Naive thymus-derived CD4-positive, alpha-beta T cell (primary cell): ENCODE measurements at regions not wholly inside any gene's neighbourhood (a gene's known extent, or its start where the extent isn't known, plus 50 kb on each side); places are given as distances from the start of the nearest gene placed in this dataset.
"Not testable (repeated sequence)": the region's sequence is repeated elsewhere in the genome, so short reads cannot be mapped to it uniquely, and the experiment has no call there.

ENCODE experiments used
- ATAC-seq: fragments of 150-1000 bp; cut with Tn5 transposase; 2 replicates; pipeline ENCODE4 v1.10.0; 2021; ENCODE audit warnings: mild to moderate bottlenecking, moderate library complexity
- CTCF ChIA-PET: fragments of 350-600 bp; sonication (Branson Sonifier 250); formaldehyde crosslinking; loops from one replicate; lab custom pipeline; 2021; ENCODE audit warnings: antibody characterized with exemption; lab: Charles Lee
- POLR2A ChIA-PET: fragments of 350-600 bp; sonication (Branson Sonifier 250); formaldehyde crosslinking; loops from one replicate; lab custom pipeline; 2021; ENCODE audit warnings: antibody characterized with exemption, inconsistent platforms; lab: Charles Lee
- DNase-seq, 9 donors: peaks; one replicate each; pipeline versions ENCODE4 v3.0.0 to v3.0.0-alpha.2; 2020 to 2022; ENCODE audit warnings: mixed read lengths in 1 of 9
- H3K27ac ChIP-seq: one replicate; pipeline ENCODE4 v1.7.0; 2013; ENCODE audit warnings: mild to moderate bottlenecking, low read depth, low read length, moderate library complexity
- H3K27me3 ChIP-seq, 2 donors: one replicate each; pipeline ENCODE4 v1.7.0; 2013; ENCODE audit warnings: low read length in 2 of 2, mild to moderate bottlenecking in 2 of 2, moderate library complexity in 2 of 2; ENCODE audit not compliant: control insufficient read depth in 2 of 2, insufficient read depth in 2 of 2
- H3K36me3 ChIP-seq, 3 experiments: 1 replicate in 2 of 3; 2 replicates in 1 of 3; pipeline ENCODE4 v1.7.0; 2013; ENCODE audit warnings: low read length in 3 of 3, mild to moderate bottlenecking in 3 of 3, moderate library complexity in 1 of 3; ENCODE audit not compliant: insufficient read depth in 3 of 3, control insufficient read depth in 2 of 3
- H3K4me1 ChIP-seq, 2 donors: one replicate each; pipeline ENCODE4 v1.7.0; 2013; ENCODE audit warnings: low read length in 2 of 2, mild to moderate bottlenecking in 2 of 2, moderate library complexity in 1 of 2; ENCODE audit not compliant: control insufficient read depth in 2 of 2, insufficient read depth in 2 of 2
- H3K4me3 ChIP-seq: 2 replicates; pipeline ENCODE4 v1.7.0; 2013; ENCODE audit warnings: mild to moderate bottlenecking, low read length
- H3K9me3 ChIP-seq, 3 experiments: 1 replicate in 2 of 3; 2 replicates in 1 of 3; pipeline ENCODE4 v1.7.0; 2013; ENCODE audit warnings: low read length in 3 of 3; ENCODE audit not compliant: control insufficient read depth in 2 of 3
- H3K27ac Mint-ChIP-seq, 9 donors: one replicate each; pipeline ENCODE4 v1.8.0; 2020 to 2022; ENCODE audit warnings: mixed read lengths in 9 of 9, mild to moderate bottlenecking in 8 of 9, moderate library complexity in 5 of 9, inconsistent platforms in 2 of 9
- H3K27me3 Mint-ChIP-seq, 5 donors: one replicate each; pipeline ENCODE4 v1.8.0; 2021 to 2022; ENCODE audit warnings: mixed read lengths in 5 of 5, mild to moderate bottlenecking in 1 of 5
- H3K36me3 Mint-ChIP-seq, 5 donors: one replicate each; pipeline ENCODE4 v1.8.0; 2020 to 2022; ENCODE audit warnings: mixed read lengths in 5 of 5, mild to moderate bottlenecking in 3 of 5, inconsistent platforms in 1 of 5
- H3K4me1 Mint-ChIP-seq, 7 donors: one replicate each; pipeline ENCODE4 v1.8.0; 2020 to 2022; ENCODE audit warnings: mixed read lengths in 7 of 7, mild to moderate bottlenecking in 3 of 7, inconsistent platforms in 1 of 7
- H3K4me3 Mint-ChIP-seq, 10 donors: one replicate each; pipeline ENCODE4 v1.8.0; 2020 to 2022; ENCODE audit warnings: mild to moderate bottlenecking in 10 of 10, mixed read lengths in 10 of 10, moderate library complexity in 6 of 10, inconsistent platforms in 2 of 10
- H3K9me3 Mint-ChIP-seq, 11 donors: one replicate each; pipeline ENCODE4 v1.8.0; 2020 to 2022; ENCODE audit warnings: mixed read lengths in 11 of 11, mild to moderate bottlenecking in 4 of 11, inconsistent platforms in 1 of 11, moderate library complexity in 1 of 11
- intact Hi-C, 2 donors: fragments of 100-400 bp; cut with micrococcal nuclease; formaldehyde crosslinking; loops; one replicate each; pipeline ENCODE4 v1.15.1; 2023

DNA sequence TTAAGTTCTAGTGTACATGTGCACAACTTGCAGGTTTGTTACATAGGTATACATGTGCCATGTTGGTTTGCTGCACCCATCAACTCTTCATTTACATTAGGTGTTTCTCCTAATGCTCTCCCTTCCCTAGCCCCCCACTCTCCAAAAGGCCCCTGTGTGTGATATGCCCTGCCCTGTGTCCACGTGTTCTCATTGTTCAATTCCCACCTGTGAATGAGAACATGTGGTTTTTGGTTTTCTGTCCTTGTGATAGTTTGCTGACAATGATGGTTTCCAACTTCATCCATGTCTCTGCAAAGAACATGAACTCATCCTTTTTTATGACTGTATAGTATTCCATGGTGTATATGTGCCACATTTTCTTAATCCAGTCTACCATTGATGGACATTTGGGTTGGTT lies 189.5 kb upstream of the TMEFF2 start:
- CTCF ChIA-PET, H3K4me1 Mint-ChIP-seq, intact Hi-C loops, H3K27me3 ChIP-seq, H3K4me3 Mint-ChIP-seq, POLR2A ChIA-PET, H3K27me3 Mint-ChIP-seq, H3K9me3 ChIP-seq, H3K27ac Mint-ChIP-seq, DNase-seq, H3K4me1 ChIP-seq, H3K4me3 ChIP-seq, ATAC-seq, H3K27ac ChIP-seq, H3K36me3 Mint-ChIP-seq, H3K36me3 ChIP-seq: not testable (repeated sequence)
- H3K9me3 Mint-ChIP-seq = peaks cover 0 to 20% (median 8%) of the 10 kb centered on the region in 11 donors

DNA sequence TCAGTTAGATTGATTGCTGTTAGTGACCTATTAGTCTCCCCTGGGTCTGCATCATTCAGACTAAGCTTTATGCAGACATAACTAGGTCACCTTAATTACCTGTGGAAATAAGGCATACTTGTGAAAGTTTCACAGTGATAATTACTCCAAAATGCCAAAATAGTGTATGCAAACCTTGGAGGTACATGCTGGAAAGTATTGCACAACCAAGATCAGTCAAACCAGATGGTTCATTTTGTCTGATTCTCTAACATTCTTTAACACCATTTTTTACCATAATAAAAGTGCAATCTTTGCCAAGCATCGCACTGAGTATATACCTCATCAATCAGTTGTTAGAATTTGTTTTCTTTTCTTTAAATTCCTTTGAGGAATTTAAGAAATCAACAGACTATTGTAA lies 186.3 kb upstream of the TMEFF2 start:
- intact Hi-C loops = no loop called here
- H3K27me3 ChIP-seq = no peaks in the 10 kb centered on the region
- no peak overlapping the region for H3K27ac ChIP-seq
- Mint-ChIP-seq H3K27ac (no peak overlapping the region), H3K4me3 (no peak overlapping the region), H3K27me3 (no peaks in the 10 kb centered on the region), H3K36me3 (no peaks in the 10 kb centered on the region), H3K9me3 (peaks cover 0 to 10% (median 4%) of the 10 kb centered on the region in 11 donors), H3K4me1 (no peaks in the 10 kb centered on the region)
- DNase-seq (no peak), ATAC-seq (no peak)
- POLR2A ChIA-PET = no interaction called here
- H3K36me3 ChIP-seq = no peaks in the 10 kb centered on the region
- CTCF ChIA-PET = no interaction called here
- no peaks in the 10 kb centered on the region for H3K4me1 ChIP-seq
- H3K9me3 ChIP-seq = no peaks in the 10 kb centered on the region
- no peak overlapping the region for H3K4me3 ChIP-seq

DNA sequence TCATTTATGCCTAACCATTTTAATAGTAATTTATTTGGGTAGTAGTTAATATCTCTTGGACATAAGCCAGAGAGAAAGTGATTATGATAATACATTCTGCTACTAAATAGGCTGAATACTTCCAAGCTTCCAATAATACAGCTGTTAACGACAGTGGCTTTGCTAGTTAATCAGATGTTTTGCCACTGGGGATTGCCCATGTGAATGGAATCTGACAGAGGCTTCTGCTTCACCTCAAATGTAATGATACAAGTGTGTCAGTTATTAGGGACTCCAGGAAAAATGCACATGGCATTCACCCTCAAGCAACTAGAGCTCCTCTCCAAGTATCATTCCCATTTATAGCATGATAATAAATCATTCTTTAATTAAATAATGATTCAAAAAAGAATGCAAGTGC lies 185.0 kb upstream of the TMEFF2 start:
- Histone ChIP-seq H3K27ac (no peak overlapping the region), H3K27me3 (no peaks in the 10 kb centered on the region), H3K9me3 (no peaks in the 10 kb centered on the region), H3K4me3 (no peak overlapping the region), H3K4me1 (no peaks in the 10 kb centered on the region), H3K36me3 (no peaks in the 10 kb centered on the region)
- no peak for DNase-seq
- Mint-ChIP-seq H3K4me3 (no peak overlapping the region), H3K4me1 (no peaks in the 10 kb centered on the region), H3K36me3 (no peaks in the 10 kb centered on the region), H3K27me3 (no peaks in the 10 kb centered on the region), H3K27ac (no peak overlapping the region), H3K9me3 (peaks cover 0 to 6% (median 0%) of the 10 kb centered on the region in 11 donors)
- ChIA-PET CTCF (no interaction called here), POLR2A (no interaction called here)
- no peak for ATAC-seq
- intact Hi-C loops = no loop called here

DNA sequence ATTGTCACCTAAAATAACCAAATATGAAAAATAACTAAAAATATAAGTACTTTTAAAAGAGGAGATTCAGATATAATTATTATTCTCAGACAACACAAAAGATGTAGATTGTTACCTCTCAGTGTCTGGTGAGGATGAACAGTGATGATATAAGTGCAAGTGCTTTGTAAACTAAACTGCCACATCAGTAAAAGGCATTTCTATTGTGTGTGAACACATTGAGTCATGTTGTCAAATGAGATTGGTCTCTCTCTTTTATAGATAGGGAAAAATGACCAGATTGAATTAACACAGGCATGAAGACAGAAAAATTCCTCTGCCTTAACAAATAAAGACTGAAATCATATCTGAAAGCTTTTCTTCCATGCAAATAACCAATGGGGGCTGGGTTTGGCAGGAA lies 182.4 kb upstream of the TMEFF2 start:
- H3K9me3 ChIP-seq = no peaks in the 10 kb centered on the region
- POLR2A ChIA-PET = no interaction called here
- Mint-ChIP-seq H3K36me3 (no peaks in the 10 kb centered on the region), H3K4me1 (no peaks in the 10 kb centered on the region), H3K4me3 (no peak overlapping the region), H3K27ac (no peak overlapping the region), H3K27me3 (no peaks in the 10 kb centered on the region), H3K9me3 (peaks cover 0 to 6% (median 0%) of the 10 kb centered on the region in 11 donors)
- DNase-seq = no peak
- ATAC-seq = no peak
- H3K27ac ChIP-seq = no peak overlapping the region
- H3K27me3 ChIP-seq = no peaks in the 10 kb centered on the region
- CTCF ChIA-PET = no interaction called here
- intact Hi-C loops = no loop called here
- no peaks in the 10 kb centered on the region for H3K36me3 ChIP-seq
- H3K4me3 ChIP-seq = no peak overlapping the region
- H3K4me1 ChIP-seq = no peaks in the 10 kb centered on the region

DNA sequence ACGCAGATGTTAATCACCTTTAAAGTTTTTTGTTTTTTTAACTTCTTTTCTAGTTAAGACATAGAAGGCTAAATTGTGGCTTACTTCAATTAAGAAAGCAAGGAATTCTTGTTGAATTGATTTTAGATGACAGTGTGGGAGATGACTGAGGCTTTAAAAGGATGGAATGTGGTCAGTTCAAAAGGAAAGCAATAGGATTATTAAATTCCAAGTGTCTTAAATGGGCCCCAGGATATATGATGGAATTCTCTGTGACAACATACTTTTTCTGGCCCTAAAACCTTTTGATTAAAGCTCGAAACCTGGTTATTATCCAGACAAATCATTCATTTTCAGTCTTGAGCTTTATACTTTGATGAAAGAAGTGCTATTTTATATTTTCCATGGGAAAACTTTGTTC lies 179.0 kb upstream of the TMEFF2 start:
- Mint-ChIP-seq H3K4me1 (no peaks in the 10 kb centered on the region), H3K27me3 (no peaks in the 10 kb centered on the region), H3K4me3 (no peak overlapping the region), H3K27ac (no peak overlapping the region), H3K36me3 (no peaks in the 10 kb centered on the region), H3K9me3 (peaks cover 0 to 6% (median 0%) of the 10 kb centered on the region in 11 donors)
- ATAC-seq = no peak
- intact Hi-C loops = no loop called here
- Histone ChIP-seq H3K9me3 (no peaks in the 10 kb centered on the region), H3K36me3 (no peaks in the 10 kb centered on the region), H3K4me3 (no peak overlapping the region), H3K27ac (no peak overlapping the region), H3K27me3 (no peaks in the 10 kb centered on the region), H3K4me1 (no peaks in the 10 kb centered on the region)
- ChIA-PET CTCF (no interaction called here), POLR2A (no interaction called here)
- no peak for DNase-seq

DNA sequence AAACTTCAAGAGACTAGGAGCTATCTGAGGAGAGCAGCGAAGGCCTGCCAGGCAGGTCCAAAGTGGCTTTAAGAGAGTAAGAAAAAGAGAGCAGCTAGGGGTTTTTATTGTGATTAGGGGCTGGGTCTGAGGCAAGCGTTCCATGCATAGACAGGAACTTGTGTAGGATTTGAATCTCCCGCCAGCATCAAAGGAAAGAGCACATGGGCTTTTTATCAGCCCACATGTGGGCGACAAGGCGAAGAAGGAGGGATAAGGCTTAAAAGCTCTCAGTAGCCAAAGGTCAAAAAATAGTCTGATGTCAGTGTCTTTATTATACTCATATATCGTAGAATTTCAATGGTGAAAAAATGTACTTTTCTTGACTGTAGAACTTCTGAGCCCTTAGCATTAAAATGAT lies 178.5 kb upstream of the TMEFF2 start:
- no peaks in the 10 kb centered on the region for H3K36me3 Mint-ChIP-seq

DNA sequence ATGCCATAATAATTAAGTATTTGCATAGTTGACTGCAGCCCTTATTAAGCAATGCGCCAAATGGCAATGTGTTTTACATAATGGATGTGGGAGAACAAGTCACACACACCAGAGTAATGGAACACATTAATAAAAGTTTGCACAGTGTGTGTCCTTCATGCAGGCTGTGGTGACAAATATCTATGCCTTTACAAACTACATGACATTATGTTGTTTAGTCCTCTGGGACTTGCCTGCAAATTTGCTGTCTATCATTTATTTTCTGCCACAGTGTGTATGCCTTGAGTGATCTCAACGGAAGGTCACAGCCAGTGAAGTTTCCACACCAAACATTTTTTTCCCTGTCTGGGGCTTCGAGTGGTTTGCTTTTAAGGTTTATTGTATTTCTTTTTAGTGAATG lies 175.2 kb upstream of the TMEFF2 start:
- Mint-ChIP-seq H3K27me3 (no peaks in the 10 kb centered on the region), H3K4me1 (no peaks in the 10 kb centered on the region), H3K36me3 (no peaks in the 10 kb centered on the region), H3K4me3 (no peak overlapping the region), H3K27ac (no peak overlapping the region), H3K9me3 (peaks cover 0 to 6% (median 0%) of the 10 kb centered on the region in 11 donors)
- Histone ChIP-seq H3K27me3 (no peaks in the 10 kb centered on the region), H3K27ac (no peak overlapping the region), H3K9me3 (no peaks in the 10 kb centered on the region), H3K4me1 (no peaks in the 10 kb centered on the region), H3K36me3 (no peaks in the 10 kb centered on the region), H3K4me3 (no peak overlapping the region)
- DNase-seq (no peak), ATAC-seq (no peak)
- CTCF ChIA-PET = no interaction called here
- intact Hi-C loops = no loop called here
- POLR2A ChIA-PET = no interaction called here

More for the DNA sequence above, 178.5 kb upstream of the TMEFF2 start:
- Mint-ChIP-seq H3K27ac (no peak overlapping the region), H3K4me3 (no peak overlapping the region), H3K27me3 (no peaks in the 10 kb centered on the region), H3K4me1 (no peaks in the 10 kb centered on the region), H3K9me3 (peaks cover 0 to 6% (median 0%) of the 10 kb centered on the region in 11 donors)
- ATAC-seq (no peak), DNase-seq (no peak)
- H3K4me1 ChIP-seq = no peaks in the 10 kb centered on the region
- ChIA-PET CTCF (no interaction called here), POLR2A (no interaction called here)
- intact Hi-C loops = no loop called here
- H3K36me3 ChIP-seq = no peaks in the 10 kb centered on the region
- no peaks in the 10 kb centered on the region for H3K9me3 ChIP-seq
- H3K4me3 ChIP-seq = no peak overlapping the region
- H3K27me3 ChIP-seq = no peaks in the 10 kb centered on the region
- H3K27ac ChIP-seq = no peak overlapping the region
